OCI-LY3 (cell line): ENCODE measurements at regions not wholly inside any gene's neighbourhood (a gene's known extent, or its start where the extent isn't known, plus 50 kb on each side); places are given as distances from the start of the nearest gene placed in this dataset.

Source experiments
- H2AFZ ChIP-seq: fragments of 200-600, 300-600 bp; shearing (Covaris generic); 2 replicates; pipeline ENCODE4 v1.6.0; 2014; ENCODE audit warnings: antibody characterized with exemption, low read depth, low read length
- H3K27ac ChIP-seq: fragments of 200-600, 300-600 bp; sonication (generic); 2 replicates; pipeline ENCODE4 v1.5.1; 2014; ENCODE audit warnings: mild to moderate bottlenecking, low read length, moderate library complexity, mixed read lengths
- H3K27me3 ChIP-seq: fragments of 200-600, 300-600 bp; sonication (generic); 2 replicates; pipeline ENCODE4 v1.6.1; 2014; ENCODE audit warnings: low read depth, low read length, mixed read lengths
- H3K36me3 ChIP-seq: fragments of 200-600, 300-600 bp; sonication (generic); replicated peaks from 2 replicates; pipeline ENCODE3; 2014; ENCODE audit warnings: low read depth, low read length, mixed read lengths
- H3K4me1 ChIP-seq: fragments of 300-600, 200-600 bp; sonication (generic); 2 replicates; pipeline ENCODE4 v1.6.1; 2014; ENCODE audit warnings: low read length, mixed read lengths
- H3K4me2 ChIP-seq: fragments of 200-600, 300-600 bp; sonication (generic); 2 replicates; pipeline ENCODE4 v1.6.1; 2014; ENCODE audit warnings: low read length, mixed read lengths
- H3K4me3 ChIP-seq: fragments of 300-600, 200-600 bp; sonication (generic); 2 replicates; pipeline ENCODE4 v1.5.1; 2014; ENCODE audit warnings: antibody characterized with exemption, mild to moderate bottlenecking, low read length, moderate library complexity
- H3K79me2 ChIP-seq: fragments of 300-600, 200-600 bp; shearing (Covaris generic); 2 replicates; pipeline ENCODE4 v1.6.1; 2014; ENCODE audit warnings: mild to moderate bottlenecking, low read length, mixed read lengths
- H3K9ac ChIP-seq: fragments of 300-600, 200-600 bp; shearing (Covaris generic); 2 replicates; pipeline ENCODE4 v1.6.0; 2014; ENCODE audit warnings: mild to moderate bottlenecking, low read length, moderate library complexity
- H3K9me3 ChIP-seq: fragments of 200-600, 300-600 bp; shearing (Covaris generic); 2 replicates; pipeline ENCODE4 v1.6.1; 2014; ENCODE audit warnings: low read length, mixed read lengths; ENCODE audit not compliant: insufficient read depth
- H4K20me1 ChIP-seq: fragments of 200-600, 300-600 bp; sonication (generic); 2 replicates; pipeline ENCODE4 v1.6.1; 2016; ENCODE audit warnings: low read length, mixed read lengths; ENCODE audit not compliant: insufficient read depth
- CTCF ChIP-seq: fragments of 200-600, 300-600 bp; sonication (generic); IDR thresholded peaks from 2 replicates; pipeline ENCODE4 v1.5.1; 2014; ENCODE audit warnings: antibody characterized with exemption, low read length, low read depth
- EZH2phosphoT487 ChIP-seq: fragments of 200-600 bp; shearing (Covaris generic); IDR thresholded peaks from 2 replicates; pipeline ENCODE4 v1.6.1; 2018; ENCODE audit warnings: antibody characterized with exemption, mixed run types, low read depth

DNA sequence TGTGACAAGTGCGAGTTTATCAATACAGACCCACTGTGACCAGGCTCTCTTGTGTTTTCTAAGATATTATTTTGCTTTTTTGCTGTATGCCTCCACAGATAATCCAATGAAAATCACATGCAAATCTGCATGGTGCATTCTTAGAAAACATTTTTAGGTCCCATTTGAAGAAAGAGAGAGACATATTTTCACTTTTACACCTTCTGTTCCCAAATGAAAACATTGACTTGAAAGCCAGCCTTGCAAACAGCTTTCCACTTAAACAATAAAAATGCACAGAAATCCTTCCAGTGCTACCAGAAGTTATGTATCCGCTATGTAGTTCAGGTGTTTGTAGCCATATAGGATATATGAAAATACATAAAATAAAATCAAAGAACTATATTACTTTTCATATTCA, 618.0 kb downstream of the CDH26 start:
- Histone ChIP-seq H3K27me3 (no peaks in the 10 kb centered on the region), H3K36me3 (no peaks in the 10 kb centered on the region), H3K27ac (no peak overlapping the region), H3K9ac (no peak overlapping the region), H3K9me3 (no peaks in the 10 kb centered on the region), H2AFZ (no peak overlapping the region), H3K4me1 (no peaks in the 10 kb centered on the region), H4K20me1 (no peaks in the 10 kb centered on the region), H3K79me2 (no peaks in the 10 kb centered on the region), H3K4me3 (no peak overlapping the region), H3K4me2 (no peak overlapping the region)
- TF ChIP-seq CTCF (no peak), EZH2phosphoT487 (no peak)

- Histone ChIP-seq H2AFZ (no peak overlapping the region), H3K27me3 (no peaks in the 10 kb centered on the region), H3K4me2 (no peak overlapping the region), H3K79me2 (no peaks in the 10 kb centered on the region), H3K27ac (no peak overlapping the region), H3K4me1 (no peaks in the 10 kb centered on the region), H3K9ac (no peak overlapping the region), H3K4me3 (no peak overlapping the region), H4K20me1 (no peaks in the 10 kb centered on the region), H3K9me3 (no peaks in the 10 kb centered on the region), H3K36me3 (no peaks in the 10 kb centered on the region)
- TF ChIP-seq EZH2phosphoT487 (no peak), CTCF (no peak)
Observed at GRCh38 chr20:60579941-60580515, 621.8 kb downstream of the CDH26 start.

DNA sequence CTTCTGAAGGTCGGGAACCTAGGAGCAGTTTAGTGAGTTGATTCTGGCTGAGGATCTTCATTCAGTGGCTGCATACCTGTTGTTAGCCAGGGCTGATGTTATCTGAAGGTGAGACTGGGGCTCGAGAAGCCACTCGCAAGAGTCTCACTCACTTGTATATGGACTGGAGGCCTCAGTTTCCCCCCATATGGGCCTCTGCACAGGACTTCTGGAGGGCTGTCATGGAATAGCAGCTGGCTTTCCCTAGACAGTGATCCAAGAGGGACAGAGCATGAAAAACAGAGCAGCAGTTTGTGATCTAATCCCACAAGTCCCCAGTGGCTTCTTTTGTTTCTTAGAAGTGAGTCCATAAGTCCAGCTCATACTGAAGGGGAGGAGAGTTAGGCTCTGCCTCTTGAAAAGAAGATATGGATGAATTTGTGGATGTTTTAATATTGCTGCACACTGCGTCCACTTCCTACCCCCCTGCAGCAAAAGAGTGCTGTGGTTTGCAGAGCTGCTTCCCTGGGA, 623.4 kb downstream of the CDH26 start:
- Histone ChIP-seq H3K36me3 (no peaks in the 10 kb centered on the region), H3K4me2 (no peak overlapping the region), H3K4me3 (no peak overlapping the region), H4K20me1 (no peaks in the 10 kb centered on the region), H3K27me3 (no peaks in the 10 kb centered on the region), H3K79me2 (no peaks in the 10 kb centered on the region), H2AFZ (no peak overlapping the region), H3K9me3 (no peaks in the 10 kb centered on the region), H3K9ac (no peak overlapping the region), H3K27ac (no peak overlapping the region), H3K4me1 (no peaks in the 10 kb centered on the region)
- TF ChIP-seq CTCF, result no peak
- no peak for TF ChIP-seq EZH2phosphoT487

DNA sequence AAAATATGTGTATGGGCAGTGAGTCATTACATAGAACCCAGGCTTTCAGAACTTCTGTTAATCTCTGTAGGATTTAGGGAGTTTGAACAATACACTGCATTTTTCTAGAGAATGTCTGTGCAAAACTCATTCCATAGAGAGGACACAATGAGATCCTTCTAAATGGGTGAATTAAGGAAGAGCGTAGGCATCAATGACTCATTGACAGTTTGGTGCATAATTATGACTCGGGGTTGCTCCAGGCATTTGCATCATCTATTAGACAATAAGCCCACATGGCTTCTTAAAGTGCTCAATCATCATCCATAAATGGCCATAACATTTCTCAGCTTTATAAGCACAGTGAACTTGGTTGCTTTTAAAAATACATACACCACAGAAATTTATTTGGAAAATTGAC, 625.5 kb downstream of the CDH26 start:
- Histone ChIP-seq H3K27me3 (no peaks in the 10 kb centered on the region), H2AFZ (no peak overlapping the region), H3K9me3 (no peaks in the 10 kb centered on the region), H3K4me1 (no peaks in the 10 kb centered on the region), H3K4me3 (no peak overlapping the region), H3K79me2 (no peaks in the 10 kb centered on the region), H3K27ac (no peak overlapping the region), H3K9ac (no peak overlapping the region), H3K4me2 (no peak overlapping the region), H3K36me3 (no peaks in the 10 kb centered on the region), H4K20me1 (no peaks in the 10 kb centered on the region)
- no peak for TF ChIP-seq CTCF
- no peak for TF ChIP-seq EZH2phosphoT487
